Gastroesophageal sphincter (tissue), 3 donors: ENCODE measurements at regions not wholly inside any gene's neighbourhood (a gene's known extent, or its start where the extent isn't known, plus 50 kb on each side); places are given as distances from the start of the nearest gene placed in this dataset.

Experiments used
- EP300 ChIP-seq: sonication (generic); formaldehyde crosslinking; IDR thresholded peaks from one replicate; pipeline ENCODE4 v1.6.1; 2017; ENCODE audit warnings: antibody characterized with exemption, mild to moderate bottlenecking
- POLR2A ChIP-seq, 2 donors: fragments of 450-650 bp; IDR thresholded peaks; one replicate each; pipeline ENCODE4 v1.6.1; 2017; ENCODE audit warnings: antibody characterized with exemption in 2 of 2, mild to moderate bottlenecking in 2 of 2, moderate library complexity in 1 of 2
- POLR2AphosphoS5 ChIP-seq: sonication (generic); formaldehyde crosslinking; IDR thresholded peaks from one replicate; pipeline ENCODE4 v1.6.1; 2017; ENCODE audit warnings: antibody characterized with exemption
- TF ChIP-seq, protein P1 (sequence below), 4 experiments: fragments of 200-600 bp in 2 of 4; fragments of 450-650 bp in 2 of 4; sonication (generic) in 1 of 4; IDR thresholded peaks; one replicate each; pipeline ENCODE4 v1.5.1; 2017 to 2019; ENCODE audit warnings: antibody characterized with exemption in 4 of 4, mild to moderate bottlenecking in 2 of 4, moderate library complexity in 2 of 4

DNA sequence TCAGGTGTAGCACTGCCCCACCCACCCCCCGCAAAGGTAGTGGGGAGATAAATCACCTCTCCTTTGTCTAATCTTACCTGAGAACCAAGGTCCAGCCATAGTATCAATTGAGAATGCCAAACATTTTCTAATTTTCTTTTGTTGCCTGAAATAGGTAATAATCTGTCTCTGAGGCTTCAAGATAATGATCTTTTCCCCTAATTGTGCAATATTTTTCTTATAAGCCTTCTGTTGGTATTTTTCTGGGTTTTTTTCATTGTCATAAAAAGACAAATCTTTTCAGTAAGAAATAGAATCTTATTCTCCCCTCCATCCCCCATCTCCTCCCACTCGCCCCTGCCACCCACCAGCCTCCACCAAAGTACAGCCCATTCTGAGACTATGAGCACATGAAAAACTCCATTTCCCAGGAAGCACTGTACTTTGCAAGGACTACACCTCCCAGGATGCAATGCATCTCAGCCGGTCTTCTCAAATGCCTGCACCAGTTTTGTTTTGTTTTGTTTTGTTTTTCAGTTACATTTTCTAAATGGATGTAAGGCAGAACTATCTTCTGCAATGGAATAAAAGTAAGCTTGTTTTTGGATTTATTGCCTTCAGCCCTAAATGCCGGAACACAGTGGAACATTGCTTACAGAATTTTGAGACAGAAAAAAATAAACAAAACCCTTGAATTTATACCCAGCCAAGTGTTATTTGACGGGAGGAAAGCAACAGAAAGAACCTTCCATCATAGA lies 268.0 kb downstream of the TFAP2A start:
- TF ChIP-seq, protein P1, sequence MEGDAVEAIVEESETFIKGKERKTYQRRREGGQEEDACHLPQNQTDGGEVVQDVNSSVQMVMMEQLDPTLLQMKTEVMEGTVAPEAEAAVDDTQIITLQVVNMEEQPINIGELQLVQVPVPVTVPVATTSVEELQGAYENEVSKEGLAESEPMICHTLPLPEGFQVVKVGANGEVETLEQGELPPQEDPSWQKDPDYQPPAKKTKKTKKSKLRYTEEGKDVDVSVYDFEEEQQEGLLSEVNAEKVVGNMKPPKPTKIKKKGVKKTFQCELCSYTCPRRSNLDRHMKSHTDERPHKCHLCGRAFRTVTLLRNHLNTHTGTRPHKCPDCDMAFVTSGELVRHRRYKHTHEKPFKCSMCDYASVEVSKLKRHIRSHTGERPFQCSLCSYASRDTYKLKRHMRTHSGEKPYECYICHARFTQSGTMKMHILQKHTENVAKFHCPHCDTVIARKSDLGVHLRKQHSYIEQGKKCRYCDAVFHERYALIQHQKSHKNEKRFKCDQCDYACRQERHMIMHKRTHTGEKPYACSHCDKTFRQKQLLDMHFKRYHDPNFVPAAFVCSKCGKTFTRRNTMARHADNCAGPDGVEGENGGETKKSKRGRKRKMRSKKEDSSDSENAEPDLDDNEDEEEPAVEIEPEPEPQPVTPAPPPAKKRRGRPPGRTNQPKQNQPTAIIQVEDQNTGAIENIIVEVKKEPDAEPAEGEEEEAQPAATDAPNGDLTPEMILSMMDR (IDR thresholded peaks at IDR 0.05): no peak
- no peak for TF ChIP-seq POLR2A (IDR thresholded peaks at IDR 0.05)
- TF ChIP-seq POLR2AphosphoS5: no peak
- no peak for TF ChIP-seq EP300
